D721Med (cell line): ENCODE measurements at regions not wholly inside any gene's neighbourhood (a gene's known extent, or its start where the extent isn't known, plus 50 kb on each side); places are given as distances from the start of the nearest gene placed in this dataset.

ENCODE experiments used
- DNase-seq: peaks from one replicate; pipeline ENCODE4 v3.0.0; 2011; ENCODE audit warnings: low spot score; ENCODE audit not compliant: insufficient read length
- FAIRE-seq: peaks from 2 replicates; lab custom pipeline; 2011; peaks lifted over from hg19 to GRCh38; lab: Jason Lieb, UNC
- TF ChIP-seq, protein P1 (sequence below): IDR thresholded peaks from 2 replicates; pipeline ENCODE4 v1.5.1; 2012; ENCODE audit warnings: mild to moderate bottlenecking, control low read depth; ENCODE audit not compliant: insufficient read depth; ENCODE audit errors: missing control alignments

DNA sequence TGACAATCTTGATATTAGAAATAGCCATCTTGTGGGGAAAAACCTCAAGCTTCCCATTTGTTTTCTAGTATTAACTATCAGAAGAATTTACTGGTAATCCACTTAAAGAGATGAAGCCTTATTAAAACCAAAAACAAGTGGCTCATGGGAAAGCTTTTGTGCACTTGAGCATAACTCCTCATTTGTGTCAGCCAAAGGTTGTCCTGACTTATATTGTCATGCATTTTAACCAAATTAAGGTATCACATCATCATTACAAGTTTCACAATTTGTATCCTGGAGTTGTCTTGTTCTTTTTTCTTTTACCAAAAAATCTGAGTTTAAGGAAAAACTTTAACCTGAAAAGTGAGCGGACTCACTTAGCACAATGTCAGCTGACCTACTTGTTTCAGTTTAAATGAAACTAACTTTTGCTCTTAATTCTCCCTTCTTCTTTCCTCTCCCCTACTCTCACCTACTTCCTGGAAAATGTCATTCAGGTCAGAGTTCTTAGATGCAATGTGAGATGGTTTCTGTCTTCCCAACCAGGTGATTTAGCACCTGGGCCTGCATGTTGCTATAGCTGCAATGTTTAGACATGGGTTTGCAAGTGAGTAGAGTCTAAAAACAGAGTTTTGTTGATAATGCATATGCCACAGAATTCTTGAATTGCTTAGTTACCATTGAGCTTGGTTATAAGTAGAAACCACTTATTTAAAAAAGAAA is 82.8 kb downstream of the TNFAIP3 start:
- FAIRE-seq = peak; percentile 71
- DNase-seq = no peak
- TF ChIP-seq, protein P1, sequence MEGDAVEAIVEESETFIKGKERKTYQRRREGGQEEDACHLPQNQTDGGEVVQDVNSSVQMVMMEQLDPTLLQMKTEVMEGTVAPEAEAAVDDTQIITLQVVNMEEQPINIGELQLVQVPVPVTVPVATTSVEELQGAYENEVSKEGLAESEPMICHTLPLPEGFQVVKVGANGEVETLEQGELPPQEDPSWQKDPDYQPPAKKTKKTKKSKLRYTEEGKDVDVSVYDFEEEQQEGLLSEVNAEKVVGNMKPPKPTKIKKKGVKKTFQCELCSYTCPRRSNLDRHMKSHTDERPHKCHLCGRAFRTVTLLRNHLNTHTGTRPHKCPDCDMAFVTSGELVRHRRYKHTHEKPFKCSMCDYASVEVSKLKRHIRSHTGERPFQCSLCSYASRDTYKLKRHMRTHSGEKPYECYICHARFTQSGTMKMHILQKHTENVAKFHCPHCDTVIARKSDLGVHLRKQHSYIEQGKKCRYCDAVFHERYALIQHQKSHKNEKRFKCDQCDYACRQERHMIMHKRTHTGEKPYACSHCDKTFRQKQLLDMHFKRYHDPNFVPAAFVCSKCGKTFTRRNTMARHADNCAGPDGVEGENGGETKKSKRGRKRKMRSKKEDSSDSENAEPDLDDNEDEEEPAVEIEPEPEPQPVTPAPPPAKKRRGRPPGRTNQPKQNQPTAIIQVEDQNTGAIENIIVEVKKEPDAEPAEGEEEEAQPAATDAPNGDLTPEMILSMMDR = no peak

DNA sequence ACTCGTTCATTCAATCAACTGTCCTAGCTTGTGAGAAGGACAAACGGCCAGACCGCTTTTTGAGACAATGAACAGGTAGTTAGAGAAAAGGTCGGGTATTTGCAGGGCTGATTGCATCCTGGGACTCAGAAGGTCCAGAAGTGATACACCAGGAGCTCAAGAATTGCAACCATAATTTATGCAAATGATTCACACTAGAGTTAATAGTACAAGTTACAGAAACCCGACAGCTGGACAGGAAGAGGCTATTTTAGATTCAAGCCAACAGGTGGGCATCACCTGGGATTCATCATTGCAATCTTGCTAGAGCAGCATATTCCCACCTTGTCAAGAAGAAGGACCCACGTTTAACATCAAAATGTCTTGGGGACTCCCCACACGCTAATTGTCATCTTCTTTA is 83.5 kb downstream of the TNFAIP3 start:
- no peak for DNase-seq
- TF ChIP-seq, protein P1 = no peak
- no peak for FAIRE-seq

DNA sequence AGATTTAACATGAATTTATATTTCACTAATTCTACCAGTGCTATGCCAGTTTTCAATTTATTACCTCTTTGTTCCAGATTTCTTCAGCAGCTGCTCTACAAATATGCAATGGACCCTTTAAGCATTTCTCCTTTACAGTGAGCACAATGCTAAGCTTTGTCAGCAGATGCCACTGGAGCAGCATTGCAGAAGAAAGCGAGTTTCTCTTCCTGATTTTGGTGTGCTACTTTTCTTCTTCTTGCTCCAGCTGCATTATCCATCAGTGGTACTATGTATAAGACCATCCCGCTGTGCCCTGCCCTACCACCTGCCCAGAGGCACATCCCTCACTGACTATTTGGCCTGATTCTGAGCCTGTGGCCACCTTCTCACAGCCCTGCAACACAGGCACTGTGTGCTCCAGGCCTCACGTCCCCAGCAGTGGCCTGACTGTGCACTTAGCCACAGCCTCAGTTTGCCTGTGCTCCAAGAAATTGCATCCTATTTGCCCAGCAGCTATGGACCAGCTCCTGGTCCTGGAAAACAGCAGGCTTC is 84.1 kb downstream of the TNFAIP3 start:
- FAIRE-seq (no peak), DNase-seq (no peak)
- TF ChIP-seq, protein P1 = no peak

DNA sequence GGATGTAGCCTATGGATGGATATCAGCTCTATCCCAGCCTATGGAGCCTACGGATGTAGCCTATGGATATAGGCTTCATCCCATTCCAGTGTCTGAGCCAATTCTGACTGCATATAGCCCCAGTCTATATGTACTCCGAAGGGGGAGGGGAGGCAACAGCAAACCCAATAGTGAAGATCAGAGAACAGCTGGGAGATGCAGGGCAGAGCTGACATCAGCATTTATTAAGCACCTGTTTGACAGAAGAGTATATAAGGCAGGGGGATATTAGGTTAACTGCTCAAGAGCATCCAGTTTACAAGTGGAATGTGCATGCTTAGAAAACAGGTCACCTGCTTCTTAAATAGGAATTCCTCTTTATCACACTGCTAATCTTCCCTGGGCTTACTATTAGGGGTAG is 85.2 kb downstream of the TNFAIP3 start:
- FAIRE-seq (no peak), DNase-seq (no peak)
- TF ChIP-seq, protein P1 = no peak

DNA sequence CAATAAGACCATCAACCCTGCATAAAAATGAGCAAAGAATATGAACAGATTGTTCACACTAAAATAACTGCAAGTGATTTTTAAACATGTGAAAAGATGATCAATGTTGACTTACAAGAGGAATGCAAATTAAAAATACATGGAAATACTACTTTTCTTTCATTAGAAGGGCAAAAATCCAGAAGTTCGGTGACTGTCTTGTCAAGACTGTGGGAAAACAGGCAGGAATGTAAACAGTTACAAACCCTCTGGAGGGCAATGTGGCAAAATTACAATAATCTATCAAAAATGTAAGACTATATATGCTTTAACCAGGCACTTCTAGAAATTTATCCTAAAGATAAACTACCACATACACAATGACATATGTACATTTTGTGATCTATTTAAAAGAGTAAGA is 86.7 kb downstream of the TNFAIP3 start:
- DNase-seq (no peak), FAIRE-seq (no peak)
- TF ChIP-seq, protein P1 = no peak

DNA sequence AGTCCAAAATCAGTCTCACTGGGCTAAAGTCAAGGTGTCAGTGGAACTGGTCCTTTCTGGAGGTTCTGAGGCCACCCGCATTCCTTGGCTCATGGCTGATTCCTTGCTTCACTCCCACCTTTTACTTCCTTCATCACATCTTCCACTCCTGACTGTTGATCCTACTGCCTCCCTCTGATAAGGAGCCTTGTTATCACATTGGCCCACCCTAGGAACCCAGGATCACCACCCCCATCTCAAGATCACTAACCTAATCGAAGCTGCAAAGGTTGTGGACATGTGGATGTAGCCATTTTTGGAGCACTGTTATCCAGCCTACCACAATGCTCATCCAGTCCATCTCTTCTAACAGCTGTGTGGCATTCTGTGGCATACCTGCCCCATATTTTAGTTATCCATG is 87.2 kb downstream of the TNFAIP3 start:
- DNase-seq (no peak), FAIRE-seq (no peak)
- TF ChIP-seq, protein P1 = no peak

DNA sequence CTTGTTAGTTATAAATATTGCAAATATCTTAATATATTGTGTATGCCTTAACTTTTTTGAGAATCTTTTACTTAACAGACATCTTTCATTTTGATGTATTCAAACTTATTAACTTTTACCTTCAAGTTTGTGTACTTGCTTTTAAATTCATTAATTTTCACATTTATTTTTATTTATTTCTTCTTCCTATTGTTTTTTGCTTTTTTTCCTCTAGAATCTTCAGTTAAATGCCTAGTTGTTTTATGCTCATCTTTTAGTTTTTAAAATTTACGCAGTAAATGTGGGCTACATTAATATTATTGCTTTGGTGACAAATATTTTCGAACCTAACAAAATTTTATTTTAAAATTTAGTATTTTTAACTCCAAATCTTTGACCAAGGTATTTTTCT is 89.0 kb downstream of the TNFAIP3 start:
- TF ChIP-seq, protein P1 = no peak
- no peak for FAIRE-seq
- no peak for DNase-seq
